ENCODE measurements at regions not wholly inside any gene's neighbourhood (a gene's known extent, or its start where the extent isn't known, plus 50 kb on each side); places are given as distances from the start of the nearest gene placed in this dataset.

- Histone ChIP-seq H3K9me3 (ENCODE audit: low read length) (no peaks in the 10 kb centered on the region), H3K4me3 (ENCODE audit: low read length) (no peak overlapping the region), H3K9ac (ENCODE audit: low read length) (no peak overlapping the region), H3K27ac (ENCODE audit: low read length) (no peak overlapping the region), H3K79me2 (replicated peaks; ENCODE audit: insufficient read depth, low read length) (no peaks in the 10 kb centered on the region), H2AFZ (ENCODE audit: low read depth, low read length) (no peak overlapping the region), H3K9me2 (ENCODE audit: insufficient read depth, low read length) (no peaks in the 10 kb centered on the region), H3F3A (ENCODE audit: insufficient read depth, low read length, poor library complexity, severe bottlenecking) (peaks cover under 1% of the 10 kb centered on the region), H3K36me3 (ENCODE audit: insufficient read depth, low read length) (no peaks in the 10 kb centered on the region), H3K4me2 (ENCODE audit: low read length) (no peak overlapping the region), H3K27me3 (ENCODE audit: insufficient read depth, low read depth, low read length) (no peaks in the 10 kb centered on the region), H4K20me1 (ENCODE audit: insufficient read depth) (no peaks in the 10 kb centered on the region)
- no peak for TF ChIP-seq CTCF (IDR thresholded peaks at IDR 0.05; ENCODE audit: poor library complexity, severe bottlenecking)
- TF ChIP-seq EZH2 (IDR thresholded peaks at IDR 0.05; ENCODE audit: borderline replicate concordance, insufficient read depth, low read length, poor library complexity, severe bottlenecking), result no peak
- no peak for TF ChIP-seq SMC3 (conservative IDR thresholded peaks at IDR 0.05; ENCODE audit: poor library complexity)
- TF ChIP-seq POLR2AphosphoS5 (IDR thresholded peaks at IDR 0.05), result no peak
- TF ChIP-seq TAF1 (IDR thresholded peaks at IDR 0.05; ENCODE audit: low read depth), result no peak
- TF ChIP-seq EP300 (conservative IDR thresholded peaks at IDR 0.05; ENCODE audit: poor library complexity, severe bottlenecking), result no peak
- no peak for TF ChIP-seq REST (IDR thresholded peaks at IDR 0.05; ENCODE audit: borderline replicate concordance)
- no peak for TF ChIP-seq MXI1 (conservative IDR thresholded peaks at IDR 0.05; ENCODE audit: poor library complexity, severe bottlenecking)
- TF ChIP-seq RAD21 (conservative IDR thresholded peaks at IDR 0.05), result no peak
These were observed 1138.2 kb downstream of the BCL11B start for GRCh38 chr14:98133806-98134205.

DNA sequence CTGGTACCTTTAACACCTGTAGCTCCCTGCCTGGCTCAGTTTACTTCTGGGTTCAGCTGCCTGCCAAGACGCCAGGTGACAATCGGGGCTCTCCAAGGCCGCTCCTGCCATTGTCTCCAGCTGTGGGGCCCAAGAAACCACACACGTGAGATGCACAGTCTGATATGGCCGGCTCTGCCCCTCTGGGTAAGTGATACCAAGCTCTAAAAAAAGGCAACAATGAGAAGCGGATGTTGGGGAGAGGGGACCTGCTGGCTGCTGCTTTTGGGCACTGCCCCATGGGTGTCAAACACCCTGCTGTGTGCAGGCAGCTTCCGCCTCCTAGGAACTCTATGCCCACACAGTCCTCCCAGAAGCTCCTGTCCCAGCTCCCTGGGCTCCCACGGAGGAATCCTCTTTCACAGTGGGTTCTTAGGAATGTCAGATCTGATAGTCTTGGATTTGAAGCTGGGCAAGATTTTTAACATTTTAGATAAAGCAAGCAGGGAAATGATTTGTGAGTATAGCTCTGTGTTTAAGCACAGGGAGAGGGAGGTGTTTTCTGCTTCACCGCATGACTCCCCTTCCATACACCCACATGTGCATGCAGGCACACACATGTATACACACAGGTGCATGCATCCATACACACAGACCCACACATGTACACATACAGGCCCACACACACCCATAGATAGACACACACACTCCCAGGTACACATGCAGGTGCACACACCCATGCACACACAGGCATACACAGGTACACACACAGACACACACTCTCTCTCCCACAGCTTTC lies 1135.8 kb downstream of the BCL11B start:
- H3K9me2 ChIP-seq (ENCODE audit: insufficient read depth, low read length), result no peaks in the 10 kb centered on the region
- H3F3A ChIP-seq (ENCODE audit: insufficient read depth, low read length, poor library complexity, severe bottlenecking), result peaks cover 3% of the 10 kb centered on the region
- H3K27me3 ChIP-seq (ENCODE audit: insufficient read depth, low read depth, low read length), result no peaks in the 10 kb centered on the region
- peak overlapping the region; percentile 68 for H3K9ac ChIP-seq (ENCODE audit: low read length)
- no peak overlapping the region for H3K4me2 ChIP-seq (ENCODE audit: low read length)
- H3K4me3 ChIP-seq (ENCODE audit: low read length), result peak overlapping the region; percentile 39
- peak overlapping the region; percentile 81 for H3K27ac ChIP-seq (ENCODE audit: low read length)
- H3K79me2 ChIP-seq (replicated peaks; ENCODE audit: insufficient read depth, low read length), result no peaks in the 10 kb centered on the region
- no peaks in the 10 kb centered on the region for H3K36me3 ChIP-seq (ENCODE audit: insufficient read depth, low read length)
- no peaks in the 10 kb centered on the region for H4K20me1 ChIP-seq (ENCODE audit: insufficient read depth)
- no peaks in the 10 kb centered on the region for H3K9me3 ChIP-seq (ENCODE audit: low read length)
- peak; percentile 51 for TF ChIP-seq MXI1 (conservative IDR thresholded peaks at IDR 0.05; ENCODE audit: poor library complexity, severe bottlenecking)
- peak; percentile 7 for TF ChIP-seq RAD21 (conservative IDR thresholded peaks at IDR 0.05)
- TF ChIP-seq EZH2 (IDR thresholded peaks at IDR 0.05; ENCODE audit: borderline replicate concordance, insufficient read depth, low read length, poor library complexity, severe bottlenecking), result no peak
- TF ChIP-seq POLR2AphosphoS5 (IDR thresholded peaks at IDR 0.05), result no peak
- H2AFZ ChIP-seq (ENCODE audit: low read depth, low read length), result peak overlapping the region; percentile 42

Measured in neural cell (in vitro differentiated cells).